ENCODE measurements at regions not wholly inside any gene's neighbourhood (a gene's known extent, or its start where the extent isn't known, plus 50 kb on each side); places are given as distances from the start of the nearest gene placed in this dataset.

DNA sequence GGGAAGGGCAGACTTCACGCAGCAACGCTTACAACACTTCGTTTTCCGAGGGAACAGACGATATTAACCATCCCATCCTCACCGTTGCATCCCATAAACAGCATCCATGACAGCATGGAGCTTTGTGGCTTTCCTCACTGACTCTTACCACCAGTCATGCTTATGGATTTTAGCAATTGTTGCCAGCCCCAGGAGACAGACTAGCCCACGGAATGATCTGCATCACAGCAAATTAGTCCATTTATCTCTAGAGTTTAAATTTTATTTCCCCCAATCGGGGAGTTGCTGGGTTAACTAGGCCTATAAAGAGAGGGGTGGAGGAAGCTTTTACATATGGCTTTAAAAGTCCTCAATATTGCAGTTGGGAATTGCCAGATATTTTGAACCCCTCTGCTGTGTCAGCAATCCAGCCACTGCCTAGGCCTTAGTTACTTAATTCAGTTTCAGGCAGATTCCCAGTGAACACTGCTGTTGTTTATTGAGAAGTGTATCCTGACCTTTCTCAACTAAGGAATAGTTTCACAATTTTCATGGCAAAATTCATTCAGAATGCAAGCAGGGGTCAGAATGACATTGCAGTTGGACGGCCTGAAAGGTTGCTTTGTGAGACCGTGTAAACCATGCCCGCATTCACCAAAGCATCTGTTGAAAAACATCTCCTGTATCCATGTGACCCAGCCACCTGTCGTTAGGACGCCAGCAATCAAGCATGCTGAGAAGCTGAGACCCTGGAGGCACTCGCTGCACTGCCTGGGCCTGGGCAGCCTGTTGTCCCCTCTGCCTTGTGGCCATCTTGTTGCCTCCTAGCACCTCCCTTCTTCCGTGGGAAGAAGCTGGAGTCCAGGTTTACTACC, 397.4 kb upstream of the TPM1 start:
- TF ChIP-seq, protein P1, sequence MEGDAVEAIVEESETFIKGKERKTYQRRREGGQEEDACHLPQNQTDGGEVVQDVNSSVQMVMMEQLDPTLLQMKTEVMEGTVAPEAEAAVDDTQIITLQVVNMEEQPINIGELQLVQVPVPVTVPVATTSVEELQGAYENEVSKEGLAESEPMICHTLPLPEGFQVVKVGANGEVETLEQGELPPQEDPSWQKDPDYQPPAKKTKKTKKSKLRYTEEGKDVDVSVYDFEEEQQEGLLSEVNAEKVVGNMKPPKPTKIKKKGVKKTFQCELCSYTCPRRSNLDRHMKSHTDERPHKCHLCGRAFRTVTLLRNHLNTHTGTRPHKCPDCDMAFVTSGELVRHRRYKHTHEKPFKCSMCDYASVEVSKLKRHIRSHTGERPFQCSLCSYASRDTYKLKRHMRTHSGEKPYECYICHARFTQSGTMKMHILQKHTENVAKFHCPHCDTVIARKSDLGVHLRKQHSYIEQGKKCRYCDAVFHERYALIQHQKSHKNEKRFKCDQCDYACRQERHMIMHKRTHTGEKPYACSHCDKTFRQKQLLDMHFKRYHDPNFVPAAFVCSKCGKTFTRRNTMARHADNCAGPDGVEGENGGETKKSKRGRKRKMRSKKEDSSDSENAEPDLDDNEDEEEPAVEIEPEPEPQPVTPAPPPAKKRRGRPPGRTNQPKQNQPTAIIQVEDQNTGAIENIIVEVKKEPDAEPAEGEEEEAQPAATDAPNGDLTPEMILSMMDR (conservative IDR thresholded peaks at IDR 0.05) = no peak
- TF ChIP-seq EZH2 (IDR thresholded peaks at IDR 0.05; ENCODE audit: low read depth) = no peak
